ENCODE measurements at regions not wholly inside any gene's neighbourhood (a gene's known extent, or its start where the extent isn't known, plus 50 kb on each side); places are given as distances from the start of the nearest gene placed in this dataset.
A peak's percentile ranks its signal among the peaks of the same experiment; 100 is the strongest.

GRCh38 chr22:35154937-35155387 lies 89.0 kb downstream of the ISX start:
- Histone ChIP-seq H3K27ac (ENCODE audit: low read depth in 1 of 2, low read length in 2 of 2) (no peak overlapping the region), H3K36me3 (ENCODE audit: insufficient read depth, low read length) (no peaks in the 10 kb centered on the region), H3K27me3 (ENCODE audit: control insufficient read depth in 1 of 2, insufficient read depth in 2 of 2, low read length in 2 of 2) (peaks cover 19 to 28% of the 10 kb centered on the region in 2 experiments), H3K4me3 (ENCODE audit: low read length) (no peak overlapping the region), H3K9me3 (ENCODE audit: control insufficient read depth in 1 of 2, insufficient read depth in 1 of 2, low read length in 2 of 2) (no peaks in the 10 kb centered on the region), H3K4me1 (ENCODE audit: insufficient read depth, low read length) (peaks cover 5% of the 10 kb centered on the region)
- H3K27me3 Mint-ChIP-seq: peaks cover 75% of the 10 kb centered on the region
- DNase-seq (peak in 4 of 14 experiments; percentile 3 to 30 (median 17)), ATAC-seq (ENCODE audit: poor library complexity) (no peak)
- peak; percentile 30 for TF ChIP-seq CTCF (IDR thresholded peaks at IDR 0.05)
- H3K4me3 Mint-ChIP-seq: no peak overlapping the region
- H3K36me3 Mint-ChIP-seq (ENCODE audit: low read depth): no peaks in the 10 kb centered on the region
- POLR2A ChIA-PET: no interaction called here
- H3K4me1 Mint-ChIP-seq (ENCODE audit: low read depth): no peaks in the 10 kb centered on the region
- H3K27ac Mint-ChIP-seq: no peak overlapping the region
- CTCF ChIA-PET: no interaction called here
- no peaks in the 10 kb centered on the region for H3K9me3 Mint-ChIP-seq
- intact Hi-C loops (cut with DNase I, micrococcal nuclease): loop anchor here in 1 of 2 experiments (10.0 kb wide), 1 partner anchor 1850 kb away; no protein-coding TSS in a partner anchor

- POLR2A ChIA-PET: no interaction called here
- Mint-ChIP-seq H3K27ac (no peak overlapping the region), H3K36me3 (ENCODE audit: low read depth) (no peaks in the 10 kb centered on the region), H3K27me3 (peaks cover 73% of the 10 kb centered on the region), H3K9me3 (no peaks in the 10 kb centered on the region), H3K4me1 (ENCODE audit: low read depth) (no peaks in the 10 kb centered on the region), H3K4me3 (no peak overlapping the region)
- Histone ChIP-seq H3K36me3 (ENCODE audit: insufficient read depth, low read length) (no peaks in the 10 kb centered on the region), H3K27ac (ENCODE audit: low read depth in 1 of 2, low read length in 2 of 2) (no peak overlapping the region), H3K27me3 (ENCODE audit: control insufficient read depth in 1 of 2, insufficient read depth in 2 of 2, low read length in 2 of 2) (peaks cover 19 to 28% of the 10 kb centered on the region in 2 experiments), H3K9me3 (ENCODE audit: control insufficient read depth in 1 of 2, insufficient read depth in 1 of 2, low read length in 2 of 2) (no peaks in the 10 kb centered on the region), H3K4me3 (ENCODE audit: low read length) (no peak overlapping the region), H3K4me1 (ENCODE audit: insufficient read depth, low read length) (peaks cover 3% of the 10 kb centered on the region)
- DNase-seq (peak in 1 of 14 experiments; percentile 3), ATAC-seq (ENCODE audit: poor library complexity) (no peak)
- CTCF ChIA-PET: no interaction called here
- intact Hi-C loops (cut with DNase I, micrococcal nuclease): loop anchor here in 1 of 2 experiments (10.0 kb wide), 1 partner anchor 1851 kb away; no protein-coding TSS in a partner anchor
- TF ChIP-seq CTCF (IDR thresholded peaks at IDR 0.05): no peak
These were observed 89.6 kb downstream of the ISX start for GRCh38 chr22:35155403-35156025.

GRCh38 chr22:35156945-35157344 lies 91.0 kb downstream of the ISX start:
- ChIA-PET POLR2A (no interaction called here), CTCF (no interaction called here)
- DNase-seq (no peak), ATAC-seq (ENCODE audit: poor library complexity) (no peak)
- no peak for TF ChIP-seq CTCF (IDR thresholded peaks at IDR 0.05)
- no peak overlapping the region for H3K27ac Mint-ChIP-seq
- no peaks in the 10 kb centered on the region for H3K36me3 Mint-ChIP-seq (ENCODE audit: low read depth)
- Histone ChIP-seq H3K27me3 (ENCODE audit: control insufficient read depth in 1 of 2, insufficient read depth in 2 of 2, low read length in 2 of 2) (peaks cover 23 to 28% of the 10 kb centered on the region in 2 experiments), H3K4me1 (ENCODE audit: insufficient read depth, low read length) (no peaks in the 10 kb centered on the region), H3K36me3 (ENCODE audit: insufficient read depth, low read length) (no peaks in the 10 kb centered on the region), H3K4me3 (ENCODE audit: low read length) (no peak overlapping the region), H3K9me3 (ENCODE audit: control insufficient read depth in 1 of 2, insufficient read depth in 1 of 2, low read length in 2 of 2) (no peaks in the 10 kb centered on the region), H3K27ac (ENCODE audit: low read depth in 1 of 2, low read length in 2 of 2) (no peak overlapping the region)
- H3K9me3 Mint-ChIP-seq: no peaks in the 10 kb centered on the region
- H3K27me3 Mint-ChIP-seq: peaks cover 68% of the 10 kb centered on the region
- no peak overlapping the region for H3K4me3 Mint-ChIP-seq
- intact Hi-C loops (cut with DNase I, micrococcal nuclease): loop anchor here in 1 of 2 experiments (10.0 kb wide), 1 partner anchor 1852 kb away; no protein-coding TSS in a partner anchor
- no peaks in the 10 kb centered on the region for H3K4me1 Mint-ChIP-seq (ENCODE audit: low read depth)

Data from CD4-positive, alpha-beta T cell (primary cell).